Hepatocyte (in vitro differentiated cells): ENCODE measurements at regions not wholly inside any gene's neighbourhood (a gene's known extent, or its start where the extent isn't known, plus 50 kb on each side); places are given as distances from the start of the nearest gene placed in this dataset.

Experiments
- EZH2 ChIP-seq: fragments of 200-600 bp; sonication (generic); IDR thresholded peaks from 2 replicates; pipeline ENCODE4 v1.6.1; 2016; ENCODE audit warnings: antibody characterized with exemption, mild to moderate bottlenecking, borderline replicate concordance
- EZH2phosphoT487 ChIP-seq: fragments of 200-600 bp; sonication (generic); IDR thresholded peaks from one replicate; pipeline ENCODE4 v1.6.1; 2018; ENCODE audit warnings: antibody characterized with exemption, mild to moderate bottlenecking, low read depth, moderate library complexity; ENCODE audit not compliant: unreplicated experiment, severe bottlenecking
- TF ChIP-seq, protein P1 (sequence below): fragments of 200-600 bp; sonication (generic); IDR thresholded peaks from 2 replicates; pipeline ENCODE4 v1.5.1; 2016; ENCODE audit warnings: antibody characterized with exemption, mild to moderate bottlenecking; ENCODE audit not compliant: poor library complexity

GRCh38 chr6:111997078-111997852 is 56.6 kb upstream of the CCN6 start:
- TF ChIP-seq, protein P1, sequence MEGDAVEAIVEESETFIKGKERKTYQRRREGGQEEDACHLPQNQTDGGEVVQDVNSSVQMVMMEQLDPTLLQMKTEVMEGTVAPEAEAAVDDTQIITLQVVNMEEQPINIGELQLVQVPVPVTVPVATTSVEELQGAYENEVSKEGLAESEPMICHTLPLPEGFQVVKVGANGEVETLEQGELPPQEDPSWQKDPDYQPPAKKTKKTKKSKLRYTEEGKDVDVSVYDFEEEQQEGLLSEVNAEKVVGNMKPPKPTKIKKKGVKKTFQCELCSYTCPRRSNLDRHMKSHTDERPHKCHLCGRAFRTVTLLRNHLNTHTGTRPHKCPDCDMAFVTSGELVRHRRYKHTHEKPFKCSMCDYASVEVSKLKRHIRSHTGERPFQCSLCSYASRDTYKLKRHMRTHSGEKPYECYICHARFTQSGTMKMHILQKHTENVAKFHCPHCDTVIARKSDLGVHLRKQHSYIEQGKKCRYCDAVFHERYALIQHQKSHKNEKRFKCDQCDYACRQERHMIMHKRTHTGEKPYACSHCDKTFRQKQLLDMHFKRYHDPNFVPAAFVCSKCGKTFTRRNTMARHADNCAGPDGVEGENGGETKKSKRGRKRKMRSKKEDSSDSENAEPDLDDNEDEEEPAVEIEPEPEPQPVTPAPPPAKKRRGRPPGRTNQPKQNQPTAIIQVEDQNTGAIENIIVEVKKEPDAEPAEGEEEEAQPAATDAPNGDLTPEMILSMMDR = peak; percentile 96
- TF ChIP-seq EZH2 (no peak), EZH2phosphoT487 (no peak)
